Endothelial cell of umbilical vein (primary cell): ENCODE measurements at regions not wholly inside any gene's neighbourhood (a gene's known extent, or its start where the extent isn't known, plus 50 kb on each side); places are given as distances from the start of the nearest gene placed in this dataset.

ENCODE experiments used
- BruUV-seq: library from RNA; stranded (reverse); fragments of 400-500 nt; replicated peaks from 2 replicates; lab custom pipeline; 2021; lab: Mats Ljungman, UMichigan
- CTCF ChIA-PET: fragments of 300-600, 350-600 bp; sonication (Branson Sonifier 250); formaldehyde crosslinking; loops from one replicate; lab custom pipeline; 2021; ENCODE audit warnings: antibody characterized with exemption, inconsistent platforms; lab: Charles Lee
- POLR2A ChIA-PET: fragments of 300-600, 350-600 bp; sonication (Branson Sonifier 250); formaldehyde crosslinking; loops from one replicate; lab custom pipeline; 2021; ENCODE audit warnings: antibody characterized with exemption, inconsistent platforms; lab: Charles Lee
- DNase-seq: peaks from one replicate; pipeline ENCODE4 v3.0.0-alpha.2; 2011; ENCODE audit warnings: low read depth, low spot score
- FAIRE-seq: peaks from 2 replicates; lab custom pipeline; 2011; peaks lifted over from hg19 to GRCh38; lab: Jason Lieb, UNC
- H2AFZ ChIP-seq: 2 replicates; pipeline ENCODE4 v1.6.0; 2012; ENCODE audit warnings: low read depth, low read length, control low read depth, inconsistent platforms
- H3K27ac ChIP-seq: 2 replicates; pipeline ENCODE4 v1.5.1; 2011; ENCODE audit warnings: low read depth, mild to moderate bottlenecking, control low read depth, low read length, moderate library complexity; ENCODE audit not compliant: insufficient read depth
- H3K27me3 ChIP-seq, 2 experiments: 2 replicates each; pipeline versions ENCODE4 v1.6.0 to v1.6.1; 2011; ENCODE audit warnings: low read length in 2 of 2, mixed read lengths in 1 of 2; ENCODE audit not compliant: control insufficient read depth in 2 of 2, insufficient read depth in 2 of 2
- H3K36me3 ChIP-seq, 2 experiments: 2 replicates in 1 of 2; 3 replicates in 1 of 2; pipeline ENCODE4 v1.5.1; 2011; ENCODE audit warnings: low read length in 2 of 2, mild to moderate bottlenecking in 1 of 2, moderate library complexity in 1 of 2; ENCODE audit not compliant: control insufficient read depth in 2 of 2, insufficient read depth in 2 of 2; ENCODE audit errors: extremely low read depth in 1 of 2
- H3K4me1 ChIP-seq: 3 replicates; pipeline ENCODE4 v1.5.1; 2011; ENCODE audit warnings: mild to moderate bottlenecking, low read length; ENCODE audit not compliant: control insufficient read depth, insufficient read depth; ENCODE audit errors: extremely low read depth
- H3K4me2 ChIP-seq: 2 replicates; pipeline ENCODE4 v1.6.1; 2011; ENCODE audit warnings: low read length, control low read depth, mixed read lengths; ENCODE audit not compliant: insufficient read depth
- H3K4me3 ChIP-seq, 3 experiments: fragments of 200-600 bp in 1 of 3; sonication (generic), shearing (Covaris generic) in 1 of 3; replicated peaks in 1 of 3; 2 replicates each; pipeline ENCODE4 v1.5.1; 2011 to 2016; ENCODE audit warnings: control low read depth in 3 of 3, low read length in 3 of 3, mild to moderate bottlenecking in 2 of 3, inconsistent platforms in 1 of 3, low read depth in 1 of 3, moderate library complexity in 1 of 3; ENCODE audit not compliant: insufficient read depth in 1 of 3
- H3K79me2 ChIP-seq: 2 replicates; pipeline ENCODE4 v1.6.0; 2012; ENCODE audit warnings: low read length, inconsistent platforms; ENCODE audit not compliant: control insufficient read depth, insufficient read depth
- H3K9ac ChIP-seq: replicated peaks from 2 replicates; pipeline ENCODE3; 2011; ENCODE audit warnings: low read length, control low read depth; ENCODE audit not compliant: insufficient read depth; ENCODE audit errors: extremely low read depth
- H3K9me1 ChIP-seq: replicated peaks from 3 replicates; pipeline ENCODE4 v1.6.0; 2011; ENCODE audit warnings: mild to moderate bottlenecking, low read length; ENCODE audit not compliant: control insufficient read depth, insufficient read depth; ENCODE audit errors: extremely low read depth
- H3K9me3 ChIP-seq: replicated peaks from 2 replicates; pipeline ENCODE4 v1.5.1; 2012; ENCODE audit warnings: low read length, inconsistent platforms; ENCODE audit not compliant: control insufficient read depth, insufficient read depth
- H4K20me1 ChIP-seq: replicated peaks from 2 replicates; pipeline ENCODE3; 2011; ENCODE audit warnings: mild to moderate bottlenecking, low read length; ENCODE audit not compliant: control insufficient read depth, insufficient read depth; ENCODE audit errors: extremely low read depth
- EZH2 ChIP-seq: IDR thresholded peaks from 2 replicates; pipeline ENCODE4 v1.6.1; 2012; ENCODE audit warnings: borderline replicate concordance, low read depth, mild to moderate bottlenecking, moderate library complexity, low read length, inconsistent platforms; ENCODE audit not compliant: severe bottlenecking
- FOS ChIP-seq: IDR thresholded peaks from 2 replicates; pipeline ENCODE4 v1.6.1; 2011; ENCODE audit warnings: mild to moderate bottlenecking, low read length, moderate library complexity, borderline replicate concordance; ENCODE audit not compliant: insufficient read depth
- GATA2 ChIP-seq: IDR thresholded peaks from 2 replicates; pipeline ENCODE4 v1.7.0; 2011; ENCODE audit warnings: low read depth, mild to moderate bottlenecking, moderate library complexity, mixed read lengths, low read length; ENCODE audit not compliant: insufficient read length, insufficient read depth
- JUN ChIP-seq: IDR thresholded peaks from 2 replicates; pipeline ENCODE4 v1.6.1; 2011; ENCODE audit warnings: borderline replicate concordance, low read depth; ENCODE audit not compliant: insufficient read length, insufficient read depth
- MYC ChIP-seq: IDR thresholded peaks from one replicate; pipeline ENCODE4 v1.6.1; 2011; ENCODE audit warnings: mild to moderate bottlenecking, low read depth, low read length
- POLR2A ChIP-seq: IDR thresholded peaks from 2 replicates; pipeline ENCODE4 v1.6.1; 2012; ENCODE audit warnings: low read depth, mild to moderate bottlenecking, control low read depth, low read length
- POLR2AphosphoS5 ChIP-seq: IDR thresholded peaks from 2 replicates; pipeline ENCODE4 v1.6.1; 2012; ENCODE audit warnings: low read depth, mild to moderate bottlenecking, control low read depth, low read length, moderate library complexity; ENCODE audit not compliant: insufficient read depth
- dilution Hi-C: fragments of 300-500 bp; cut with MboI; formaldehyde crosslinking; loops from one replicate; pipeline ENCODE4 v1.15.0; 2019; ENCODE audit warnings: low sequenced_read_pairs; ENCODE audit not compliant: extremely low pct_ligation_motif_present
- intact Hi-C: fragments of 100-400 bp; cut with micrococcal nuclease; formaldehyde crosslinking; loops from one replicate; pipeline ENCODE4 v1.10.0; 2022
- TF ChIP-seq, protein P1 (sequence below): IDR thresholded peaks from 2 replicates; pipeline ENCODE4 v1.6.1; 2011; ENCODE audit not compliant: insufficient read depth, insufficient read length
- TF ChIP-seq, protein P2 (sequence below), 2 donors: IDR thresholded peaks; 1 replicate in 1 of 2; 2 replicates in 1 of 2; pipeline ENCODE4 v1.5.1; 2011; ENCODE audit warnings: low read length in 2 of 2, mild to moderate bottlenecking in 2 of 2, moderate library complexity in 2 of 2, control low read depth in 1 of 2, inconsistent platforms in 1 of 2, low read depth in 1 of 2; ENCODE audit not compliant: insufficient read depth in 1 of 2; ENCODE audit errors: extremely low read depth in 1 of 2

DNA sequence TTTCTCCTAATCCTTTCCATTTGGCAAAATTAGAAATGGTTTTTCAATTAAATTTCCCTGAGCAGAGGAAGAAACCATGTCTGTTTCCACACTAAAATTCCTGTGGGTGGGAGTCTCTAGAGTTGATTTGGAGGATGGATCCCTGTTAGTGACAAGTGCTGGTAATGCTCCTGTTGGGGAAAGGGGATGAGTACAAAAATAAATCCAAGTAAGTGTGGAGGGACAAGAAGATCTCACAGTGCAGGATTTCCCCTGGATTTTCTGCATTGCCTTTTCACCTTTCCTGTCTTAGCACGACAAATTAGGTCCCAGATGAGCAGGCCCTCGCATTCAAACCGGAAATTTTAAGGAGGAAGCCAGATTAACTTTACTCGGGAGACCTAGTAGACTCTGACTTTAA, 107.5 kb downstream of the DAD1 start:
- BruUV-seq, result no TSS peak
- intact Hi-C loops, result no loop called here

More for the DNA sequence above, 107.5 kb downstream of the DAD1 start:
- H3K9ac ChIP-seq, result no peak overlapping the region
- CTCF ChIA-PET, result no interaction called here
- DNase-seq (no peak), FAIRE-seq (no peak)
- no peaks in the 10 kb centered on the region for H3K79me2 ChIP-seq
- dilution Hi-C loops, result no loop called here
- peaks cover 8 to 43% of the 10 kb centered on the region in 2 experiments for H3K27me3 ChIP-seq
- H4K20me1 ChIP-seq, result no peaks in the 10 kb centered on the region
- no peaks in the 10 kb centered on the region for H3K4me1 ChIP-seq
- no peaks in the 10 kb centered on the region for H3K9me3 ChIP-seq
- H3K9me1 ChIP-seq, result no peaks in the 10 kb centered on the region
- H3K27ac ChIP-seq, result no peak overlapping the region
- no peak overlapping the region for H2AFZ ChIP-seq
- no peaks in the 10 kb centered on the region for H3K36me3 ChIP-seq
- no peak overlapping the region for H3K4me3 ChIP-seq
- no peak overlapping the region for H3K4me2 ChIP-seq
- POLR2A ChIA-PET, result no interaction called here
- TF ChIP-seq JUN (no peak), POLR2AphosphoS5 (no peak), FOS (no peak), EZH2 (no peak), GATA2 (no peak), MYC (no peak), POLR2A (no peak)
- TF ChIP-seq, protein P1, sequence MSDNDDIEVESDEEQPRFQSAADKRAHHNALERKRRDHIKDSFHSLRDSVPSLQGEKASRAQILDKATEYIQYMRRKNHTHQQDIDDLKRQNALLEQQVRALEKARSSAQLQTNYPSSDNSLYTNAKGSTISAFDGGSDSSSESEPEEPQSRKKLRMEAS, result no peak
- TF ChIP-seq, protein P2, sequence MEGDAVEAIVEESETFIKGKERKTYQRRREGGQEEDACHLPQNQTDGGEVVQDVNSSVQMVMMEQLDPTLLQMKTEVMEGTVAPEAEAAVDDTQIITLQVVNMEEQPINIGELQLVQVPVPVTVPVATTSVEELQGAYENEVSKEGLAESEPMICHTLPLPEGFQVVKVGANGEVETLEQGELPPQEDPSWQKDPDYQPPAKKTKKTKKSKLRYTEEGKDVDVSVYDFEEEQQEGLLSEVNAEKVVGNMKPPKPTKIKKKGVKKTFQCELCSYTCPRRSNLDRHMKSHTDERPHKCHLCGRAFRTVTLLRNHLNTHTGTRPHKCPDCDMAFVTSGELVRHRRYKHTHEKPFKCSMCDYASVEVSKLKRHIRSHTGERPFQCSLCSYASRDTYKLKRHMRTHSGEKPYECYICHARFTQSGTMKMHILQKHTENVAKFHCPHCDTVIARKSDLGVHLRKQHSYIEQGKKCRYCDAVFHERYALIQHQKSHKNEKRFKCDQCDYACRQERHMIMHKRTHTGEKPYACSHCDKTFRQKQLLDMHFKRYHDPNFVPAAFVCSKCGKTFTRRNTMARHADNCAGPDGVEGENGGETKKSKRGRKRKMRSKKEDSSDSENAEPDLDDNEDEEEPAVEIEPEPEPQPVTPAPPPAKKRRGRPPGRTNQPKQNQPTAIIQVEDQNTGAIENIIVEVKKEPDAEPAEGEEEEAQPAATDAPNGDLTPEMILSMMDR (IDR thresholded peaks at IDR 0.05; ENCODE audit: extremely low read depth in 1 of 2, insufficient read depth in 1 of 2, low read depth in 1 of 2, low read length in 2 of 2), result no peak
